ENCODE measurements at regions not wholly inside any gene's neighbourhood (a gene's known extent, or its start where the extent isn't known, plus 50 kb on each side); places are given as distances from the start of the nearest gene placed in this dataset.

DNA sequence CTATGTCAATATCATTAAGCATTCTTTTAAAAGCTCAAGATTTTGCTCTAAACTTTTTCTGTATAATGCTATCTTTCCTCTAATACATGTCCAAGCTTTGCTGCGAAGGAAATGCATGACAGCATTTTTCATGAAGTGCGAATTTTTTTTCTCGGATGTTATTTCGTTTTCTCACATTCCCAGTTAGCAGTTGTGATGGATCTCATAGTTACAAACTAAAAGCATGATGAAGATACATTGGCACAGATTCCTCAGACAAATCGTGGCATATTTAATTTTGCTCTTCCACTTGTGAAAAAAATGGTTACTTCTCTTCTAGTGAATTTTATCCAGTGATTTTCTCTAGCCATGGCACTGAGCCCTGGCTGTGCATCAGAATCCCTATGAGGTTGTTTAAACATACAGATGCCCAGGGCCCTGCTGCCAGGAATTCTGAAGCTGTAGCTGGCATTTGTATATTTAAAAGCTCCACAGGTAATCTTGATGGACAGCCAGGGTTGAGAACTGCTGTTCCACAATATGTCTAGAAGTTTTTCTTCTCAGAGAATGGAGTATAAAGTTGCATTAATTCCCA lies 299.8 kb upstream of the NEBL start:
- no peak for DNase-seq

- DNase-seq: no peak
These were observed 298.1 kb upstream of the NEBL start for GRCh38 chr10:21195252-21195651.

DNA sequence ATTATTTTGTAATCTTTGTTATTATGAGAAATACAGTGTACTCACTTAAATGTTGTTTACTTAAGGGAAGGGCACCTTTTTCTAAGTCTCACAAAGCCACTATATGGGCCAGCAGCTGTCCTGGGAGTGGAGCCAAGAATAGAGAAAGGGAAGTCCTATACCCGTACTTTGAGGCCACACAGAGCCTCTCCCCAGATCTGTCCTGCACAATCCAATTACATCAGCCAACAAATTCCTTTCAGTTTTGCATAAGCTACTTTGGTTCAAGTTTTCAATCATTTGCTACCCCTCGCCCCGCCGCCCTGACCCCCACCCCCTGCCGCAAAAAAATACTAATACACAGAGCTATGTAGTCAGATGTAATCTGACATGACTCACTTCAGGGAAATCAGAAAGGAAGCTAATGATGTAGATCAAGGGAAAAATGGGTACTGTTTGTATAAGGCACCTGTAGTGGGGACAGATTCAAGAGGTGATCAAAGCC lies 297.4 kb upstream of the NEBL start:
- DNase-seq: no peak

DNA sequence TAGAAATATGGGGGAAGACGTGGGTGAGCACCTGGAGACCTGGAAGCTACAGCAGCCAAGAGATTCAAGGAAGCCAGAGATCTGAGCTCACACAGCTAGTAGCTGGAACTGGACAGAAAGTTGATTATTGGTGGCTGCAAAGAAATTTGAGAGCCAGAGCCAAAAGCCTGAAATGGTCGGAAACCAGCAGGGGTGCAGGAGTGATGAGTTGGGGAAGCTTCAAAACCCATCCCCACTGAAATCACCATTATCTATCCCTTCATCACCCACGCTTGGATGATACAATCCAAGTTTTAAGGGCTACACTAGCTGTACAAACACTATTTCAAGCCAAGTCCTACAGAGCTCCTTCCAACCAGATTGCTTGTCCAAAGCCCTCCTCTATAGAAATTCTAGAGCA lies 296.1 kb upstream of the NEBL start:
- DNase-seq: no peak

- DNase-seq: no peak
These were observed 294.4 kb upstream of the NEBL start for GRCh38 chr10:21191512-21191911.

GRCh38 chr10:21184984-21185383 lies 287.9 kb upstream of the NEBL start:
- DNase-seq: no peak

DNA sequence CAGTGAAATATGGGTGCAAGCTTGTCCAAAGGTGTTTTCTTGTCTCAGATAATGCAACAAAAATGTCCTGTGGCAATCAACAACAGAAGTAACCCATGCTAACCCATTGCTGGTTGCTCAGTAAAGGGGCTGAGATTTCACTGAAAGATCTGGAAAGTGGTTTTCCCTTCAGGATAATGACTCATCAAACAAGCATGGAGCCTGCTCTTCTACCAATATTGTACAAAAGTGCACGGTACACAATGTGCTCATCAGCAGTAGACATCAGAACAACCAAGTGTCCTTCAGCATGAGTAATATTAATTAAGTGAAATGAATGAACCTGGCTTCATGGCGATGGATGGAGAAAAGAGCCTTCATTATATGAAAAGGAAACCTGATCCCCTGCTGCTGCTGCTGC lies 287.1 kb upstream of the NEBL start:
- DNase-seq: no peak

GRCh38 chr10:21183025-21183424 lies 285.9 kb upstream of the NEBL start:
- DNase-seq: no peak

DNA sequence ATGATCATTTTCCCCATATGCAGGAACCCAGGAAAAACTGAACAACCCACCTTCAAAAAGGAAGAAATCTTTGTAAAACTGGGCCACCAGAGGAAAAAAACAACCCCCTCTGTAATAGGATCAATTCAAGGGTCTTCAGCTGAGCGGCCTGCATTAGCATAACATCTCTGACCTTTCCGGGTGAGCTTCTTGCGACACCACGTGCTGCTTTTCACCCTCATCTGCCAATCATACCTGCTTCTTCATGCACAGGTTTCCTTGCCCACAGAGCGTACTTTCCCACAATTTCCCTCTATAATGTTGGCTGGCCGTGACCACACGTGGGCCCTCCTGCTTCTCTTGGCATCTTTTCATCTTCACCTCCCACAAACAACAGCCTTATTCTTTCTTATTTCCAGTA lies 284.3 kb upstream of the NEBL start:
- no peak for DNase-seq

DNA sequence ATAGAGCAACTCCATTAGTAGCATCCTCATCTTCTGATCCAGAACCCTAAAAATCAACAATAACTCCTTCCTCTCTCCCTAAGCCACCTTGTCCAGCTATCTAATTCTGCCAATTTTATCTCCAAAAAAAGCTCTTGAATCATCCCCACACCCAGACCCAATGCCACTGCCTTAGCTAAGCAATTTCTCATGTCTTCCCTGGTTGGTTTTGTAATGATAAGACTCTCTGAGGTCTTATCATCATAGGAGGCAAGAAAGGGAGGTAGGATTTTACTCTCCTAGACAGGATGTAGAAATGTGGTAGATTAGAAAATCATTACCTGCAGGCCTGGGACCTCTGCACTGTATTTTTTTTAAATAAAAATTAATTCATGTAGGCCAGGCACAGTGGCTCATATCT lies 283.5 kb upstream of the NEBL start:
- no peak for DNase-seq

DNA sequence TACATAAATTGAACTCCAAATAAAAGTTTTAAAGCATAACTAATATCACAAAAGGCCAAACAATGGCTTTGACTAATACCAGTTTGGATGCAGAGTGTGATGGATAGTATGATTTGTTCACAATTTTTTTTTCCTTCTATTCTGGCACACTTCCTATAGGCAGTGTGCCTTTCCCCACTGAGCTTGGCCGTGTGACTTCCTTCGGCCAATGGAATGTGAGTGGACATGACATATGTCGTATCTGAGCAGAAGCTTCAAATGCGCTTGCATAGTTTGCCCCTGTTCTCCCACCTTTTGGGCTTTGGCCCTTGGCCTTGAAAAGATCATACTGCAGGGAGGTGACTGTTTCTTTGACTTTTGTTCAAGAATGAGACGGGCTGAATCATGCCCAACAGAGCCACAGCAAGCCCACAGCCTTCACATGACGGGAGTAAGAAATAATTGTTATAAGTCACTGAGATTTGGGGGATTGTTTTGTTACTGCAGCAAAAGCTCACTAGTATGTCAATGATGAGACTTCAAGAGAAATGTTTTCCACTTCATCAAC lies 279.9 kb upstream of the NEBL start:
- DNase-seq: no peak

- no peak for DNase-seq
These were observed 278.7 kb upstream of the NEBL start for GRCh38 chr10:21175797-21176196.

GRCh38 chr10:21174715-21175495 lies 277.8 kb upstream of the NEBL start:
- DNase-seq: no peak

- DNase-seq: no peak
These were observed 276.9 kb upstream of the NEBL start for GRCh38 chr10:21173802-21174714.

GRCh38 chr10:21172930-21173801 lies 276.1 kb upstream of the NEBL start:
- DNase-seq: no peak

GRCh38 chr10:21172542-21172929 lies 275.4 kb upstream of the NEBL start:
- DNase-seq: no peak

GRCh38 chr10:21171936-21172541 lies 274.9 kb upstream of the NEBL start:
- DNase-seq: no peak

GRCh38 chr10:21171197-21171935 lies 274.3 kb upstream of the NEBL start:
- DNase-seq: no peak

GRCh38 chr10:21170216-21170615 lies 273.1 kb upstream of the NEBL start:
- DNase-seq: no peak

DNA sequence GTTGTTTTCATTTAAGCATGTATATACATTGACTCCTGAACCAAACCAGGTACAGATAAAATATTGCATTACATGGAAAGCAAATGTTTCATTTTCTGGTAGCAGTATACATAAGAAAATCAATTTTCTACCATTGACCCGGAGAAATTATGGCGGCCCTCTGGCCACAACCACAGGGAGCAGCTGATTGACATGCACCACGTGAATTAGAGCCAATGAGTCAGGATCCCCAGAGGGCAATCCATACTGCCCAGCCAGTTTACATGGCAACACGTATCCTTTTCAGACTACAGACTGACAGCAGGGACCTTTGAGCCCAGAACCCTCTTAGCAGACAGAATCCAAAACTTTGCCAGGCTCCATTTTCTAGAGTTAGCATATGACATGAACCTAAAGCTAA lies 272.2 kb upstream of the NEBL start:
- no peak for DNase-seq

All from NCI-H446 treated with DMSO at 0.1 percent for 48 hours (cell line).